Cardiac fibroblast (primary cell): ENCODE measurements at regions not wholly inside any gene's neighbourhood (a gene's known extent, or its start where the extent isn't known, plus 50 kb on each side); places are given as distances from the start of the nearest gene placed in this dataset.

Source experiments
- DNase-seq, 2 donors: peaks; one replicate each; pipeline versions ENCODE4 v3.0.0 to v3.0.0-alpha.2; 2010; ENCODE audit warnings: low read depth in 2 of 2
- H3K4me3 ChIP-seq, 2 donors: replicated peaks in 1 of 2; 1 replicate in 1 of 2; 2 replicates in 1 of 2; pipeline ENCODE4 v1.5.1; 2011; ENCODE audit warnings: low read depth in 2 of 2, low read length in 2 of 2, mild to moderate bottlenecking in 2 of 2, moderate library complexity in 1 of 2
- TF ChIP-seq, protein P1 (sequence below): IDR thresholded peaks from one replicate; pipeline ENCODE4 v1.5.1; 2011; ENCODE audit warnings: low read depth, mild to moderate bottlenecking, low read length, inconsistent platforms

DNA sequence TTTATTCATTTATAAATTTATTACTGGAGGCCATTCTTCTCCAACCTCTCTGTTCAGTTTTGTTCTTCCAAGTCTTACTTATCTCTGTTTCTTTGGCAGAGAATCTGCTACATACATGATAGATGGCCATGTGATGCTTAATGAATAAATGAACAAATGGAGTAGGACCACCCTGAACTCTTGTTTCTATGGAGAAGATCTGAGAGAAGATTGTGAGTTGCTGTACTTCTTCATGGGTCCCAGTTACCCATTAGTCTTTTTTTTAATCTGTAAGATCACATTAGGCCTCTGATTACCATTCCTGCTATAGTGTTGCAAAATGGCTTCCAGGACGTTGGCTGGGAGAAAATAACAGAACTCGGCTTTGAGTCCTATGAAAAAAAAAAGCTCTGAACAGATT lies 191.9 kb upstream of the SYNPR start:
- TF ChIP-seq, protein P1, sequence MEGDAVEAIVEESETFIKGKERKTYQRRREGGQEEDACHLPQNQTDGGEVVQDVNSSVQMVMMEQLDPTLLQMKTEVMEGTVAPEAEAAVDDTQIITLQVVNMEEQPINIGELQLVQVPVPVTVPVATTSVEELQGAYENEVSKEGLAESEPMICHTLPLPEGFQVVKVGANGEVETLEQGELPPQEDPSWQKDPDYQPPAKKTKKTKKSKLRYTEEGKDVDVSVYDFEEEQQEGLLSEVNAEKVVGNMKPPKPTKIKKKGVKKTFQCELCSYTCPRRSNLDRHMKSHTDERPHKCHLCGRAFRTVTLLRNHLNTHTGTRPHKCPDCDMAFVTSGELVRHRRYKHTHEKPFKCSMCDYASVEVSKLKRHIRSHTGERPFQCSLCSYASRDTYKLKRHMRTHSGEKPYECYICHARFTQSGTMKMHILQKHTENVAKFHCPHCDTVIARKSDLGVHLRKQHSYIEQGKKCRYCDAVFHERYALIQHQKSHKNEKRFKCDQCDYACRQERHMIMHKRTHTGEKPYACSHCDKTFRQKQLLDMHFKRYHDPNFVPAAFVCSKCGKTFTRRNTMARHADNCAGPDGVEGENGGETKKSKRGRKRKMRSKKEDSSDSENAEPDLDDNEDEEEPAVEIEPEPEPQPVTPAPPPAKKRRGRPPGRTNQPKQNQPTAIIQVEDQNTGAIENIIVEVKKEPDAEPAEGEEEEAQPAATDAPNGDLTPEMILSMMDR: no peak
- DNase-seq: no peak
- H3K4me3 ChIP-seq: no peak overlapping the region

- no peak overlapping the region for H3K4me3 ChIP-seq
- DNase-seq: no peak
- TF ChIP-seq, protein P1: no peak
Measured at GRCh38 chr3:63089007-63089750, 188.9 kb upstream of the SYNPR start.

- TF ChIP-seq, protein P1: no peak
- DNase-seq: no peak
- H3K4me3 ChIP-seq: no peak overlapping the region
Measured at GRCh38 chr3:63089751-63090132, 188.4 kb upstream of the SYNPR start.

DNA sequence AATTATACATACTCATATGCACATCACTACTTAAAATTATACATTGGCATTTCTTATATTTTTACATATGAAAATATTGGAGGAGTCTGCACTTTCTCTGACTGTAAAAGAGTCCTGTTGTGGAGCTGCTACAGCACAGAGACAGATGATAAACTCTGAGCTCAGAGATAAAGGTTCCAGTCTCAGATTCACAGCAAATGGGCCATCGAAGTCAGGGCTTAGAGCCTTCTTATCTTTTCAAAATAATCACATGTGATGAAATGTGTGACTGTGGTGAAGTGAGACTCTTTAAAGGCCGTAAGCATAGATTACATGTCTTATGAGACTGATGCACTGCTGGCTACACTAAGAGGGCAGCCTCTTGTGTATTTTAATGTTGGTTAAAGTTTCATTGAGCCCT lies 187.5 kb upstream of the SYNPR start:
- no peak for DNase-seq
- H3K4me3 ChIP-seq: no peak overlapping the region
- TF ChIP-seq, protein P1: no peak

GRCh38 chr3:63092515-63092914 lies 185.6 kb upstream of the SYNPR start:
- TF ChIP-seq, protein P1: no peak
- no peak overlapping the region for H3K4me3 ChIP-seq
- no peak for DNase-seq

- TF ChIP-seq, protein P1: no peak
- no peak for DNase-seq
- H3K4me3 ChIP-seq: no peak overlapping the region
Measured at GRCh38 chr3:63094642-63095408, 183.3 kb upstream of the SYNPR start.
